NCI-H524 treated with DMSO at 0.1 percent for 48 hours (cell line): ENCODE measurements at regions not wholly inside any gene's neighbourhood (a gene's known extent, or its start where the extent isn't known, plus 50 kb on each side); places are given as distances from the start of the nearest gene placed in this dataset.
A peak's percentile ranks its signal among the peaks of the same experiment; 100 is the strongest.
"Not testable (repeated sequence)": the region's sequence is repeated elsewhere in the genome, so short reads cannot be mapped to it uniquely, and the experiment has no call there.

ENCODE experiments used
- DNase-seq: peaks from one replicate; lab custom pipeline; 2025; lab: John Stamatoyannopoulos, UW

DNA sequence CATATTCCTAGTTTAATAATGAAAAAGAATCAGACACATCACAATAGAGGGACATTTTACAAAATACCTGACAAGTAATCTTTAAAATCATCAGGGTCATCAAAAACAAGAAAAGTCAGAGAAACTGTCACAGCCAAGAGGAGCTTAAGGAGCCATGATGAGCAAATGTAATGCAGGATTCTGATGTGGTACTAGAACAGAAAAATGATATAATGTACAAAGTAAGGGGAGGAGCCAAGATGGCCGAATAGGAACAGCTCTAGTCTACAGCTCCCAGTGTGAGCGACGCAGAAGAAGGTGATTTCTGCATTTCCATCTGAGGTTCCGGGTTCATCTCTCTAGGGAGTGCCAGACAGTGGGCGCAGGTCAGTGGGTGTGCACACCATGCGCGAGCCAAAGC lies 198.0 kb upstream of the FAT3 start:
- DNase-seq = no peak

- DNase-seq = no peak
Measured at GRCh38 chr11:92024788-92025187, 199.8 kb upstream of the FAT3 start.

DNA sequence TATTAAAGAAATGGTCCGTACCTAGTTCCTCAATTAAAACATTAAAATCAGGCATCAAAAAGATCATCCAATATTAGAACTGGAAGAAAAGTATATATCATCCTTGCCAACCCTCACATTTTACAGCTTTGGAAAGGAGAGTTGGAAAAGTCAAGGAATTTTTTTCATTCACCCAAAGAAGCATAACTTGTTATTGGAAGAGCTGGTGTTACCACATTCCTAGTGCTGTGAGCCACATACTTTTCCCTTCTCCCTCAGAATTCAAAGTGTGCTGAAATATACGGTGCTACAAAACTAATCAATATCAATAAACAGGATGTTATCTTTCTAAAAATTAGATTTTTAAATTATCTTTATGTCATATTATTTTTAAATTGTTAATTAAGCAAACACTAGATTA lies 202.1 kb upstream of the FAT3 start:
- no peak for DNase-seq

- DNase-seq = no peak
Measured at GRCh38 chr11:92018332-92018731, 206.3 kb upstream of the FAT3 start.

GRCh38 chr11:92008249-92008648 lies 216.4 kb upstream of the FAT3 start:
- DNase-seq = no peak

GRCh38 chr11:92002568-92002967 lies 222.1 kb upstream of the FAT3 start:
- no peak for DNase-seq

DNA sequence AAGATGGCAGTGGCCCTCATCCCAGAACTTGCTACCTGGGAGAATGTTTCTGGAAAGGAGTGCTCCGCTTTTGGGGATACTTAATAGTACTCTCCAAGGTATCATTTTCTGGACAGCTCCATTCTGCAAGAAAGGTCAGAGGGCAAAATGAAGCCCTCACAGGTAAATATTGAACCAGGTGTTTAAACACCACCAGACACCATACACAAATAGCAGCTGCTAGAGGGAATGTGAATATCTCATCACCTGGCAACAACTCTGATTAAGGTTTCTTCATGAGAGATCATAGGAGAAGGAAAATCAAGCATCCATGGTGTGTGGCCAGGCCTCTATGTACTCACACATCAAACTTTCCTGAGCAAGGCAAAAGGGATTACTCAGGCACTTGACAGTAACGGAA lies 226.1 kb upstream of the FAT3 start:
- no peak for DNase-seq

- peak; percentile 53 for DNase-seq
Measured at GRCh38 chr11:91997226-91997625, 227.4 kb upstream of the FAT3 start.

DNA sequence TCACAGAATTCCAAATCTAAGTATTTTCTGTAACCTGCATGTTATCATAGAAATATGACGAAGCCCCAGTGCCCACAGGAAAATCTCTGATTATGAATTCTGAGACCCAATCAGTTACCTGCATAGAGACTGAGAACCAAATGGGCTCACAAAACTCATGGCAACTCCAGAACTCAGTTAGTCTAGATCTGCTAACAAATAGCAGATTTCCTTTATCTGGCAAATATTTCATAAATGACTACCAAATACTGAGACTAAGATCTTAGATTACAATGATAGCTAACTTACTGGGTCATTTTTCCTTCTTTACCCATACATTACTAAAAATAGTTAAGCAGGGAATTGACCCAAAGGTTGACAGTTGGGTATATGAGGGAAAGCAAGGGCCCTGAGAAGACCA lies 228.1 kb upstream of the FAT3 start:
- DNase-seq = no peak

DNA sequence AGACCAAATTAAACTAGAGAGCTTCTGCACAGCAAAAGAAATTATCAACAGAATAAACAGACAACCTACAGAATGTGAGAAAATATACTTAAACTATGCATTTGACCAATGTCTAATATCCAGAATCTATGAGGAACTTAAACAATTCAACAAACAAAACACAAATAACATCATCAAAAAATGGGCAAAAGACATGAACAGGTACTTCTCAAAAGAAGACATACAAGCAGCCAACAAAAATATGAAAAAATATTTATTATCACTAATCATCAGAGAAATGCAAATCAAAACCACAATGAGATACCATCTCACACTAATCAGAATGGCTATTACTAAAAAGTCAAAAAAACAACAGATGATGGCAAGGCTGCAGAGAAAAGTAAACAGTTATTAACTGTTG lies 236.2 kb upstream of the FAT3 start:
- DNase-seq = not testable (repeated sequence)

- DNase-seq = no peak
Measured at GRCh38 chr11:91986218-91986617, 238.4 kb upstream of the FAT3 start.

DNA sequence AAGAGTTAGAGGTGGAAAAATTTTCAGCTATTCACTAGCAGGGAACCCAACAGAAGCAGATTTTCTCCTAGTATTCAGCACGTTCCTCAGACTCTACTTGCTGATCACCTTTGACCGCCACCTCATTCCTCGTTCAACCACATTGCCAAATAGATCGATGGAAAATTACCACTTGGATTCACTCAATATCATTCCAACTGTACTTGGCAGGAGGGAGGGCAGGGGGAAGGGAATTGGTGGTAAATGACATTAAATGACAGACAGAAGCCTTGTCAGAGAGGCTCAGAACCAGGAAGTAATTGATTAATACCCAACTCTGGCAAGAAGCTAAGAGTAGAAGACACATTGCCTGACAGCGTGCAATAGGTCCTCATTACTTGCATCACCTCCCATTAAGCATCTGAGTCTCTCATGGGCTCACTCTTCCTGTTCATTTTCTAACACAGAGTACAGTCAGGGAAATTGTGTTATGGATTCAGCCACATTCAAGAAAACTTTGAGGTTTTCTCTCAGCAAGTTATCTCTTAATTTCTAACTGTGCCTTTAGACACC lies 240.5 kb upstream of the FAT3 start:
- DNase-seq = no peak

GRCh38 chr11:91981995-91982394 lies 242.6 kb upstream of the FAT3 start:
- no peak for DNase-seq

DNA sequence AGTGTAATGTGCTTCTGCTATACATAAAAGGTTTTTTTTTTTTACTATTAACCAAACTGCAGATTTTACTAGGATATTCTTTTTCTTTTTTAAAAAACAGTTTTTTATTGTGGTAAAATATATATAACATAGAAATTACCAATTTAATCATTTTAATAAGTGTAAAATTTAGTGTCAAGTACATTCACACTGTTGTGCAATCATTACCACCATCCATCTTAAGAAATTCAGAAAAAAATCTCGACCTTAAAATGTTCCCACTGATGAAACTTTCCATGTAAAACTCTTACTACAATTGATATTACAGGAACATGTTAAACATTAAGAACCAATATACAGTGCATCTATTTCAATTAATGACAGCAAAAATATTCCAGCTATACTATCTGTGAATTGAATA lies 244.8 kb upstream of the FAT3 start:
- no peak for DNase-seq

DNA sequence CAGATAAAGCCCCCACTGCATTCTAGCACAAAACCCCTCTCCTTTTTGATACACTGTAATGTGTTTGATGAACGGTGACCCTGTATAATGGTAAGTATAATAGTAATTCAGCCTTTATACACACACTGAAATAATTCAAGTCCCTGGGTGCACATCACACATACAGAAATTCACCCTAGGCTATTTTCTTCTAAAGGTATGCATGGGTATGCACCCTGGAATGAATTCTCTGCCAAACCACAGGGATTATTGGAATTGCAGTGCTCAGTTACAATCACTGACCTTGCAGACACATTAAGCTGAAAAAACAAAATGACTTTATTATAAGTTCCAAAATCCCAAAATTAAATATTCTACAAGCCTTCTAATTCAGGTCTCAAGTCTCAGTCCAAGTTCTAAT lies 245.9 kb upstream of the FAT3 start:
- DNase-seq = no peak

DNA sequence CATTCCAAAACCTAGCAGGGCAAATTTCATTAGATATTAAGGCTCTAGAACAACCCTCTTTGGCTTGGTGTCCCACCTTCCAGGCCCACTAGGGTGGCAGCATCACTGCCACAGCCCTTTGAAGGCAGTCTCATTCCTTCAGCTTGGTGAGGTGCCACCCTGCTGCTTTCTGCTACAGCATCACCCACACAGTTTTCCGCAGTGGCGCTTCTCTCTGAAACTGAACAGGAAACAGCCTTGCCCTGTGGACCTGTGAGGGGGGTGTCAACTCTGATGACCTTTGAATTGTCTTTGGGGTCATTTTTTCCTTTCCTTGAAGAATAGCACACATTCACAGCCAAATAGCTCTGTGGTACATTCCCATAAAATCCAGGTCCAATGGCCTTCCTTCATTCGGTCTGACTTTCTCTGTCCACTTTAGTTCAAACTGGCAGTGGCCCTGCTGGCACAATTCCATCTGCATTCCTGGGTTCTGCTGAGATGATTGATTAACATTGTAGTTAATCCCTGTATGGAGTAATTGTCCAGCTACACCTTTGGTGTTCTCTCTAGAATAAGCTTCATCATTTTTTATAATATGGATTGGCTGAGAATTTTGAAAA lies 251.9 kb upstream of the FAT3 start:
- no peak for DNase-seq

GRCh38 chr11:91970624-91971023 lies 254.0 kb upstream of the FAT3 start:
- no peak for DNase-seq

- no peak for DNase-seq
Measured at GRCh38 chr11:91969486-91969885, 255.1 kb upstream of the FAT3 start.

DNA sequence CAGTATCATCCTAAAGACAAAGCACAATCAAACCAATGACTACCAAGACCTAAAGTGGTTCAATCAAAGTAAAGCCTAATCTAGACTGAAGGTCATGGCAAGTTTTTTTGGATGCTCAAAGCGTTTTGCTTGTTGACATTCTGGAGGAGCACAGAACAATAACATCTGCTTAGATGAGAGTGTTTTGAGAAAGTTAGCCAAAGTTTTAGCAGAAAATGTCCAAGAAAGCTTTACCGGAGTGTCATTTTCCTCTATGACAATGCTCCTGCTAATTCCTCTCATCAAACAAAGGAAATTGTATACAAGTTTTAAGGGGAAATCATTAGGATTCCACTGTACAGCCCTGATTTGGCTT lies 256.9 kb upstream of the FAT3 start:
- DNase-seq = no peak

- no peak for DNase-seq
Measured at GRCh38 chr11:91967026-91967690, 257.5 kb upstream of the FAT3 start.

DNA sequence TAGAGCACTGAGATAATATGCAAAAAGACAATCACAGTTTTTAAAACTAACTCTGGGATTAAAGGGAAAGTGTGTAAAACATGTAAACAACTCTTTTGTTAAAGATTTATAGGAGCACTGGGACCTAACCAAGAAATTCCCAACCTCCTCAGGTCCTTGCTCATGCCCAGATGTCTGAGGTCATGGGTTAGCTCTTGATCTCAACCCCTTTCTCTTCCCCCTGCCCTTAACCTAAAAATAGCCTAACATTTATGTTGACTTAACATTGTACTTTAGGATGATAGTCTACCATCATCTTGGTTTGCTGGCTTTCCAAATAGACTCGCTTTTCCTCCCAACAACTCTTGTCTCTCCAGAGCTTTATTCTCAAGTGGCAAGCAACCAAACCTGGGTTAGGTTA lies 258.2 kb upstream of the FAT3 start:
- no peak for DNase-seq

DNA sequence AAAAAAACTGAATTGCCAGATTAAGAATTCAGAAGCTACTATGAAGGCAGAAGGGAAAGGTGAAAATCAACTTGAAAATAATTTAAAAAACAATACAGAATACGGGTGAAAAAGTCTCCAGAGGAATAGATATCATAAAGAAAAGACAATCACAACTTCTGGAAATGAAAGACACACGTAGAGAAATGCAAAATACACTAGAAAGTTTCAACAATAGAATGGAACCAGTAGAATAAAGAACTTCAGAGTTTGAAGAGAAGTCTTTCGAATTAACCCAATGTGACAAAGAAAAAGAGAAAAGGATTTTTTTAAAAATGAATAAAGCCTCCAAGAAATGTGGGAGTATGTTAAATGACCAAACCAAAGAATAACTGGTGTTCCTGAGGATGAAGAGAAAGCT lies 263.8 kb upstream of the FAT3 start:
- no peak for DNase-seq

- DNase-seq = no peak
Measured at GRCh38 chr11:91959411-91959810, 265.2 kb upstream of the FAT3 start.

- no peak for DNase-seq
Measured at GRCh38 chr11:91956711-91957110, 267.9 kb upstream of the FAT3 start.
